ENCODE measurements at regions not wholly inside any gene's neighbourhood (a gene's known extent, or its start where the extent isn't known, plus 50 kb on each side); places are given as distances from the start of the nearest gene placed in this dataset.

GRCh38 chr2:16287281-16287680, 346.9 kb downstream of the MYCN start:
- Histone ChIP-seq H3K56ac (ENCODE audit: insufficient read length, low read depth, low read length) (no peak overlapping the region), H4K8ac (replicated peaks; ENCODE audit: insufficient read length, low read depth, low read length) (no peak overlapping the region), H3K23ac (ENCODE audit: insufficient read length, low read depth, low read length) (no peak overlapping the region), H3K27me3 (ENCODE audit: insufficient read depth, low read length) (no peaks in the 10 kb centered on the region), H3K4ac (ENCODE audit: low read depth, low read length) (no peak overlapping the region), H3K9me3 (ENCODE audit: control insufficient read depth, low read depth, low read length) (no peaks in the 10 kb centered on the region), H3K79me1 (ENCODE audit: insufficient read depth, low read depth, low read length, poor library complexity, severe bottlenecking) (no peaks in the 10 kb centered on the region), H3K4me2 (ENCODE audit: insufficient read depth, insufficient read length, low read length) (no peak overlapping the region), H2AK5ac (ENCODE audit: insufficient read length, low read length) (no peak overlapping the region), H3K14ac (ENCODE audit: insufficient read depth, low read length) (no peak overlapping the region), H3K9ac (ENCODE audit: extremely low read depth, insufficient read length, low read length) (no peak overlapping the region), H3K18ac (ENCODE audit: insufficient read length, low read depth, low read length) (no peak overlapping the region), H2BK20ac (ENCODE audit: low read depth, low read length, poor library complexity, severe bottlenecking) (no peak overlapping the region), H4K20me1 (ENCODE audit: control insufficient read depth, insufficient read depth, insufficient read length) (no peaks in the 10 kb centered on the region), H4K5ac (ENCODE audit: insufficient read length, low read depth, low read length) (no peak overlapping the region), H3K79me2 (ENCODE audit: insufficient read depth, low read length) (no peaks in the 10 kb centered on the region), H2BK120ac (ENCODE audit: low read depth, low read length, poor library complexity, severe bottlenecking) (no peak overlapping the region), H3K27ac (ENCODE audit: insufficient read length, low read depth, low read length) (no peak overlapping the region), H3T11ph (ENCODE audit: low read length) (no peak overlapping the region), H3K23me2 (ENCODE audit: insufficient read length, low read depth, low read length, poor library complexity, severe bottlenecking) (no peaks in the 10 kb centered on the region), H2BK15ac (ENCODE audit: low read depth, low read length) (no peak overlapping the region), H3K4me1 (ENCODE audit: insufficient read depth, low read length) (no peaks in the 10 kb centered on the region; the same call in 1 of the 2 replicates), H2BK12ac (ENCODE audit: insufficient read length, low read depth, low read length) (no peak overlapping the region), H4K91ac (ENCODE audit: insufficient read length, low read depth, low read length) (no peak overlapping the region), H2AFZ (ENCODE audit: low read length) (no peak overlapping the region), H2BK5ac (ENCODE audit: insufficient read length, low read length) (no peak overlapping the region)
- TF ChIP-seq CTCF (conservative IDR thresholded peaks at IDR 0.05): no peak
- Mint-ChIP-seq H3K9me3 (no peaks in the 10 kb centered on the region; a peak in 2 of 5 replicates), H3K27ac (no peak overlapping the region), H3K36me3 (ENCODE audit: insufficient read depth in 1 of 3, low read depth in 3 of 3) (no peaks in the 10 kb centered on the region; a peak in 1 of 7 replicates), H3K4me1 (peaks cover under 1 to 4% of the 10 kb centered on the region in 2 experiments), H3K27me3 (ENCODE audit: low read depth) (no peaks in the 10 kb centered on the region; the same call in none of the 2 replicates), H3K4me3 (no peak overlapping the region)
- WGBS (ENCODE audit: extremely low coverage, insufficient read length, low lambda C conversion rate): no CpG with 5 or more reads among the region's 1 CpG
- DNase-seq: no peak

Measured in H9 (cell line).